ENCODE measurements at regions not wholly inside any gene's neighbourhood (a gene's known extent, or its start where the extent isn't known, plus 50 kb on each side); places are given as distances from the start of the nearest gene placed in this dataset.

DNA sequence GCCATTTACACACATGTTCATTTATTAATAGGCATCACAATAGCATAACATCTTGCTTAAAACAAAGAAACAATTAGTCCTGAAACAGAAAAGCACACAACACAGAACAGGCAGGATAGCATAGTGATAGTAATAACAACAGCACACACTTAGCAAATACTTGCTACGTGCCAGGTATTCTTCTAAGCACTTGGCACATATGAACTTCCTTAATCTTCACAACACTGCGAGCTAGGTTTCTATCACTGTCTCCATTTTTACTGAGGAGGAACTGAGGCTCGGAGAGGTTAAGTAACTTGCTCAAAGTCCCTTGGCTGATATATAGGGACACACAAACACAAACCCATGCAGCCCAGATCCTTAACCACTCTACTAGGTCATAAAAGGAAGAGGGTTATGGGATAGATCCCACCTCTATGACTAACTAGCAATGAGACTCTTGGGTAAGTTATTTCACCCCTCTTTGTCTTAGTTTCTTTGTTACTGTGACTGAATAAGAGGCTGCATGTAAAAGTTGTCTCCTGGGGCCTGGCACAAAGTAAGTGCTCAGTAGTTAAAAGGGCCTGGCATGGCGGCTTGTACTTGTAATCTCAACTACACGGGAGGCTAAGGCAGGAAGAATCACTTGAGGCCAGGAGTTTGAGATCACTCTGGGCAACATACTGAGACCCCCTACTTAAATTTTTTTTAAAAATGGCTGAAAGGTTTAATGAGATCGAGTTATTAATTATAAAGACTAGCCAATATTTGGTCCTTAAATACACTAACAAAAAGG is 181.0 kb upstream of the RHOBTB1 start:
- H3K9me3 ChIP-seq (ENCODE audit: control insufficient read depth, low read depth, low read length): no peaks in the 10 kb centered on the region
- no peak overlapping the region for H3K4me3 ChIP-seq (ENCODE audit: control insufficient read depth in 2 of 3, extremely low read depth in 1 of 3, insufficient read depth in 2 of 3, low read depth in 1 of 3, low read length in 3 of 3)
- FAIRE-seq (no peak), DNase-seq (ENCODE audit: low read depth, low spot score) (no peak)
- no peaks in the 10 kb centered on the region for H3K27me3 ChIP-seq (ENCODE audit: control insufficient read depth, extremely low read depth, insufficient read depth, low read length)
- no peaks in the 10 kb centered on the region for H3K9me1 ChIP-seq (ENCODE audit: control insufficient read depth, extremely low read depth, insufficient read depth, low read length)
- H3K4me1 ChIP-seq (ENCODE audit: control insufficient read depth, extremely low read depth, insufficient read depth, low read length): no peaks in the 10 kb centered on the region
- no peak for TF ChIP-seq CTCF (optimal IDR thresholded peaks at IDR 0.05 in 1 of 3, IDR thresholded peaks at IDR 0.05 in 1 of 3, conservative IDR thresholded peaks at IDR 0.05 in 1 of 3; ENCODE audit: extremely low read depth in 1 of 3, insufficient read depth in 2 of 3, low read length in 3 of 3)
- no peak for TF ChIP-seq EZH2 (IDR thresholded peaks at IDR 0.05; ENCODE audit: low read length)
- no peaks in the 10 kb centered on the region for H3K36me3 ChIP-seq (ENCODE audit: control insufficient read depth in 2 of 2, extremely low read depth in 1 of 2, insufficient read depth in 2 of 2, low read length in 2 of 2)
- H4K20me1 ChIP-seq (ENCODE audit: control insufficient read depth, extremely low read depth, insufficient read depth, low read length): no peaks in the 10 kb centered on the region
- no peak overlapping the region for H3K27ac ChIP-seq (ENCODE audit: control insufficient read depth, insufficient read depth, low read length)
- no peaks in the 10 kb centered on the region for H3K79me2 ChIP-seq (ENCODE audit: control insufficient read depth, insufficient read depth, low read length)
- dilution Hi-C loops (cut with MboI; ENCODE audit: extremely low pct_ligation_motif_present, low sequenced_read_pairs): no loop called here
- no peak overlapping the region for H2AFZ ChIP-seq (ENCODE audit: control insufficient read depth, low read length)
- H3K9ac ChIP-seq (ENCODE audit: control insufficient read depth, extremely low read depth, insufficient read depth, low read length): no peak overlapping the region
- H3K4me2 ChIP-seq (ENCODE audit: control insufficient read depth, extremely low read depth, insufficient read depth, low read depth, low read length): no peak overlapping the region

GRCh38 chr10:61120805-61121204 is 176.8 kb upstream of the RHOBTB1 start:
- H2AFZ ChIP-seq (ENCODE audit: control insufficient read depth, low read length): no peak overlapping the region
- dilution Hi-C loops (cut with MboI; ENCODE audit: extremely low pct_ligation_motif_present, low sequenced_read_pairs): no loop called here
- TF ChIP-seq EZH2 (IDR thresholded peaks at IDR 0.05; ENCODE audit: low read length) (no peak), CTCF (optimal IDR thresholded peaks at IDR 0.05 in 1 of 3, IDR thresholded peaks at IDR 0.05 in 1 of 3, conservative IDR thresholded peaks at IDR 0.05 in 1 of 3; ENCODE audit: extremely low read depth in 1 of 3, insufficient read depth in 2 of 3, low read length in 3 of 3) (no peak)

More at GRCh38 chr10:61120805-61121204, 176.8 kb upstream of the RHOBTB1 start:
- Histone ChIP-seq H3K4me2 (ENCODE audit: control insufficient read depth, extremely low read depth, insufficient read depth, low read depth, low read length) (no peak overlapping the region), H3K36me3 (ENCODE audit: control insufficient read depth in 2 of 2, extremely low read depth in 1 of 2, insufficient read depth in 2 of 2, low read length in 2 of 2) (no peaks in the 10 kb centered on the region), H3K9me1 (ENCODE audit: control insufficient read depth, extremely low read depth, insufficient read depth, low read length) (no peaks in the 10 kb centered on the region), H3K27me3 (ENCODE audit: control insufficient read depth, extremely low read depth, insufficient read depth, low read length) (no peaks in the 10 kb centered on the region), H3K27ac (ENCODE audit: control insufficient read depth, insufficient read depth, low read length) (no peak overlapping the region), H3K79me2 (ENCODE audit: control insufficient read depth, insufficient read depth, low read length) (no peaks in the 10 kb centered on the region), H3K9ac (ENCODE audit: control insufficient read depth, extremely low read depth, insufficient read depth, low read length) (no peak overlapping the region), H3K4me3 (ENCODE audit: control insufficient read depth in 2 of 3, extremely low read depth in 1 of 3, insufficient read depth in 2 of 3, low read depth in 1 of 3, low read length in 3 of 3) (no peak overlapping the region), H3K4me1 (ENCODE audit: control insufficient read depth, extremely low read depth, insufficient read depth, low read length) (no peaks in the 10 kb centered on the region), H4K20me1 (ENCODE audit: control insufficient read depth, extremely low read depth, insufficient read depth, low read length) (no peaks in the 10 kb centered on the region), H3K9me3 (ENCODE audit: control insufficient read depth, low read depth, low read length) (no peaks in the 10 kb centered on the region)
- DNase-seq (ENCODE audit: low read depth, low spot score) (no peak), FAIRE-seq (no peak)

All from keratinocyte (primary cell).